Activated CD8-positive, alpha-beta memory T cell treated with anti-CD3 and anti-CD28 coated beads, Interleukin-2, amount 50 U/mL, for 24 hours (primary cell): ENCODE measurements at regions not wholly inside any gene's neighbourhood (a gene's known extent, or its start where the extent isn't known, plus 50 kb on each side); places are given as distances from the start of the nearest gene placed in this dataset.

Experiments
- DNase-seq: peaks from one replicate; pipeline ENCODE4 v3.0.0-alpha.2; 2020; ENCODE audit errors: extremely low read depth

GRCh38 chr16:66146798-66147197 is 219.7 kb upstream of the CDH5 start:
- DNase-seq, result no peak

- DNase-seq, result no peak
Measured at GRCh38 chr16:66144641-66145040, 221.8 kb upstream of the CDH5 start.

- DNase-seq, result no peak
Measured at GRCh38 chr16:66143415-66143814, 223.1 kb upstream of the CDH5 start.

- no peak for DNase-seq
Measured at GRCh38 chr16:66141885-66142284, 224.6 kb upstream of the CDH5 start.

- no peak for DNase-seq
Measured at GRCh38 chr16:66137853-66138252, 228.6 kb upstream of the CDH5 start.

GRCh38 chr16:66136841-66137240 is 229.7 kb upstream of the CDH5 start:
- DNase-seq, result no peak

- no peak for DNase-seq
Measured at GRCh38 chr16:66135838-66136237, 230.7 kb upstream of the CDH5 start.

- no peak for DNase-seq
Measured at GRCh38 chr16:66135421-66135831, 231.1 kb upstream of the CDH5 start.

GRCh38 chr16:66134875-66135274 is 231.6 kb upstream of the CDH5 start:
- no peak for DNase-seq

GRCh38 chr16:66133643-66134338 is 232.7 kb upstream of the CDH5 start:
- no peak for DNase-seq

GRCh38 chr16:66131895-66132294 is 234.6 kb upstream of the CDH5 start:
- no peak for DNase-seq

- DNase-seq, result no peak
Measured at GRCh38 chr16:66131156-66131807, 235.2 kb upstream of the CDH5 start.

- DNase-seq, result no peak
Measured at GRCh38 chr16:66130296-66130905, 236.1 kb upstream of the CDH5 start.

- DNase-seq, result no peak
Measured at GRCh38 chr16:66129196-66129595, 237.3 kb upstream of the CDH5 start.

GRCh38 chr16:66128371-66128770 is 238.1 kb upstream of the CDH5 start:
- no peak for DNase-seq

GRCh38 chr16:66127459-66128370 is 238.8 kb upstream of the CDH5 start:
- no peak for DNase-seq

GRCh38 chr16:66121466-66121865 is 245.0 kb upstream of the CDH5 start:
- DNase-seq, result no peak

- DNase-seq, result no peak
Measured at GRCh38 chr16:66120656-66121055, 245.8 kb upstream of the CDH5 start.

GRCh38 chr16:66116163-66117002 is 250.1 kb upstream of the CDH5 start:
- DNase-seq, result no peak

- DNase-seq, result no peak
Measured at GRCh38 chr16:66115373-66115772, 251.1 kb upstream of the CDH5 start.

GRCh38 chr16:66113223-66113622 is 253.3 kb upstream of the CDH5 start:
- DNase-seq, result no peak
